ENCODE measurements at regions not wholly inside any gene's neighbourhood (a gene's known extent, or its start where the extent isn't known, plus 50 kb on each side); places are given as distances from the start of the nearest gene placed in this dataset.

DNA sequence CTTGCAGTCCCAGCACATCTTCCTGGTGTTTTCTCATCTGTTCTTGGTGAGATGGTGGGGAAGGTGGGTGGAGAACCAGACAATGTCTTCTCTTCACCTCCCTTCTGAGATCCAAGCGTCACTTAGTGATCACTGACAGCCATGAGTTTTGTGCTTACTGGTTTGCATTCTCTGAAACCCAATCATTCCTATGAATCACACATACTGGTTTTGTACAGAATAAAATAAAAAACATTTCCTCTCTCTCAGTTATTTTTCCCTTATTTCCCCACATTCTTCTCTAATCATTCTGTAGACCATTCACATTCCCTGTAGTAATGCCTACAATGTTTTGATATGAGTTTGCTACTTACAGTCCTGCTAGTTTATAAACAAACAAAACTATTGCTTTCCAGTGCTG, 143.8 kb upstream of the SLC13A1 start:
- WGBS (ENCODE audit: insufficient coverage, low coverage, missing lambda C conversion rate) = 0% methylated on average over 1 of the region's 1 CpG
- intact Hi-C loops (cut with micrococcal nuclease) = no loop called here
- no peak for TF ChIP-seq MTA3 (IDR thresholded peaks at IDR 0.05; ENCODE audit: borderline replicate concordance)
- no peak for TF ChIP-seq GABPA (tag; conservative IDR thresholded peaks at IDR 0.05; ENCODE audit: low read depth)
- TF ChIP-seq CBX2 (IDR thresholded peaks at IDR 0.05; ENCODE audit: insufficient read depth, low read length, poor library complexity, severe bottlenecking) = no peak
- TF ChIP-seq TBL1XR1 (IDR thresholded peaks at IDR 0.05; ENCODE audit: low read length in 2 of 2) = no peak
- no peak for TF ChIP-seq MEF2D (tag; conservative IDR thresholded peaks at IDR 0.05; ENCODE audit: low read depth)
- TF ChIP-seq FOXA1 (IDR thresholded peaks at IDR 0.05; ENCODE audit: borderline replicate concordance) = no peak
- TF ChIP-seq GABPB2 (CRISPR knock-in tag; conservative IDR thresholded peaks at IDR 0.05) = no peak
- no peak for TF ChIP-seq BCOR (IDR thresholded peaks at IDR 0.05)
- no peak for TF ChIP-seq ZBTB49 (CRISPR knock-in tag; IDR thresholded peaks at IDR 0.05; ENCODE audit: borderline replicate concordance)
- TF ChIP-seq RFX5 (IDR thresholded peaks at IDR 0.05; ENCODE audit: low read depth, low read length) = no peak
- no peak for TF ChIP-seq HNRNPUL1 (IDR thresholded peaks at IDR 0.05; ENCODE audit: low read length)
- no peak for TF ChIP-seq RHOXF2B (CRISPR knock-in tag; conservative IDR thresholded peaks at IDR 0.05)
- TF ChIP-seq ZNF24 (IDR thresholded peaks at IDR 0.05) = no peak
- no peak for TF ChIP-seq ZNF408 (CRISPR knock-in tag; IDR thresholded peaks at IDR 0.05; ENCODE audit: low read depth)
- TF ChIP-seq HNRNPK (IDR thresholded peaks at IDR 0.05; ENCODE audit: low read depth, low read length, poor library complexity, severe bottlenecking) = no peak
- TF ChIP-seq L3MBTL2 (IDR thresholded peaks at IDR 0.05) = no peak

More for the DNA sequence above, 143.8 kb upstream of the SLC13A1 start:
- H3K4me1 ChIP-seq (replicated peaks in 1 of 2; ENCODE audit: control insufficient read depth in 2 of 2, insufficient read depth in 2 of 2, low read length in 2 of 2) = no peaks in the 10 kb centered on the region
- H2AFZ ChIP-seq (ENCODE audit: low read depth, low read length) = no peak overlapping the region
- H3K9me3 ChIP-seq (replicated peaks; ENCODE audit: control insufficient read depth, insufficient read depth, low read depth, low read length) = peaks cover 2% of the 10 kb centered on the region
- no peak for DNase-seq (ENCODE audit: extremely low read depth in 1 of 4, low spot score in 3 of 4)
- H3K79me2 ChIP-seq (ENCODE audit: control insufficient read depth, insufficient read depth, low read length) = no peaks in the 10 kb centered on the region
- in situ Hi-C loops (cut with MboI) = no loop called here
- no peak overlapping the region for H3K27ac ChIP-seq (ENCODE audit: extremely low read depth, low read depth, low read length)
- no peaks in the 10 kb centered on the region for H4K20me1 ChIP-seq (replicated peaks; ENCODE audit: control insufficient read depth, insufficient read depth, low read length)
- no peaks in the 10 kb centered on the region for H3K9me1 ChIP-seq (ENCODE audit: control insufficient read depth, insufficient read depth, low read length)
- BruUV-seq (replicated peaks) = no TSS peak
- H3K4me2 ChIP-seq (ENCODE audit: insufficient read depth, low read length) = no peak overlapping the region
- no peaks in the 10 kb centered on the region for H3K36me3 ChIP-seq (ENCODE audit: control insufficient read depth, insufficient read depth, low read length)
- no peak overlapping the region for H3K4me3 ChIP-seq
- no peaks in the 10 kb centered on the region for H3K27me3 ChIP-seq (ENCODE audit: control insufficient read depth in 2 of 2, insufficient read depth in 2 of 2, low read length in 2 of 2)
- FAIRE-seq = no peak
- ATAC-seq = no peak
- ChIA-PET CTCF (ENCODE audit: low intra/inter-chr PET ratio) (no interaction called here), POLR2A (no interaction called here)
- H3K9ac ChIP-seq (ENCODE audit: insufficient read depth in 1 of 2, low read depth in 2 of 2, low read length in 2 of 2) = no peak overlapping the region
